GM12878 (cell line): ENCODE measurements at regions not wholly inside any gene's neighbourhood (a gene's known extent, or its start where the extent isn't known, plus 50 kb on each side); places are given as distances from the start of the nearest gene placed in this dataset.

Source experiments
- ATAC-seq: fragments of 200-7000 bp; cut with Tn5 transposase; 3 replicates; pipeline ENCODE4 v1.9.1; 2020; ENCODE audit warnings: mild to moderate bottlenecking, moderate library complexity
- BruUV-seq: library from RNA; stranded (reverse); fragments of 400-500 nt; replicated peaks from 2 replicates; lab custom pipeline; 2021; lab: Mats Ljungman, UMichigan
- CTCF ChIA-PET: fragments of 300-600 bp; sonication (Branson Sonifier 250); formaldehyde crosslinking; extraction: SDS; loops from one replicate; lab custom pipeline; 2021; ENCODE audit warnings: inconsistent platforms; lab: Yijun Ruan, JAX
- POLR2A ChIA-PET: fragments of 350-600 bp; formaldehyde crosslinking; extraction: SDS; loops from one replicate; lab custom pipeline; 2021; ENCODE audit warnings: inconsistent platforms; lab: Charles Lee
- RAD21 ChIA-PET: fragments of 300-600 bp; sonication (Branson Sonifier 250); formaldehyde crosslinking; loops from one replicate; lab custom pipeline; 2023; ENCODE audit warnings: antibody characterized with exemption; ENCODE audit not compliant: unreplicated experiment; lab: Charles Lee
- SMC1A ChIA-PET: fragments of 300-600 bp; sonication (Branson Sonifier 250); formaldehyde crosslinking; loops from one replicate; lab custom pipeline; 2023; ENCODE audit not compliant: unreplicated experiment, uncharacterized antibody; lab: Charles Lee
- DNase-seq: peaks from one replicate; pipeline ENCODE4 v3.0.0-alpha.2; 2011; ENCODE audit warnings: low read depth, low spot score
- FAIRE-seq: peaks from 3 replicates; lab custom pipeline; 2011; peaks lifted over from hg19 to GRCh38; lab: Jason Lieb, UNC
- H2AFZ ChIP-seq: 2 replicates; pipeline ENCODE4 v1.6.0; 2011; ENCODE audit warnings: low read depth, low read length, control low read depth; ENCODE audit not compliant: control insufficient read depth
- H3K27ac ChIP-seq: 2 replicates; pipeline ENCODE4 v1.5.1; 2011; ENCODE audit warnings: control low read depth; ENCODE audit not compliant: control insufficient read depth, insufficient read depth
- H3K27me3 ChIP-seq, 2 experiments: replicated peaks in 1 of 2; 2 replicates each; pipeline versions ENCODE4 v1.6.0 to v1.6.1; 2011; ENCODE audit warnings: low read length in 1 of 2; ENCODE audit not compliant: control insufficient read depth in 2 of 2, insufficient read depth in 2 of 2
- H3K36me3 ChIP-seq, 2 experiments: 2 replicates each; pipeline ENCODE4 v1.5.1; 2011; ENCODE audit warnings: low read length in 1 of 2; ENCODE audit not compliant: control insufficient read depth in 2 of 2, insufficient read depth in 2 of 2
- H3K4me1 ChIP-seq: 2 replicates; pipeline ENCODE4 v1.6.1; 2011; ENCODE audit warnings: mild to moderate bottlenecking, low read length, moderate library complexity, mixed read lengths; ENCODE audit not compliant: control insufficient read depth, insufficient read depth
- H3K4me2 ChIP-seq: 2 replicates; pipeline ENCODE4 v1.6.0; 2011; ENCODE audit warnings: control low read depth; ENCODE audit not compliant: control insufficient read depth, insufficient read depth
- H3K4me3 ChIP-seq: fragments of 200-600 bp; sonication (generic); 2 replicates; pipeline ENCODE4 v1.5.1; 2016
- H3K79me2 ChIP-seq: 2 replicates; pipeline ENCODE4 v1.6.0; 2011; ENCODE audit warnings: low read length; ENCODE audit not compliant: control insufficient read depth, insufficient read depth
- H3K9ac ChIP-seq: 2 replicates; pipeline ENCODE4 v1.8.0; 2011; ENCODE audit warnings: low read length, control low read depth, mixed read lengths; ENCODE audit not compliant: control insufficient read depth, insufficient read depth
- H3K9me3 ChIP-seq: replicated peaks from 3 replicates; pipeline ENCODE4 v1.5.1; 2011; ENCODE audit warnings: mild to moderate bottlenecking, low read length; ENCODE audit not compliant: control insufficient read depth, insufficient read depth
- H4K20me1 ChIP-seq: 2 replicates; pipeline ENCODE4 v1.6.0; 2011; ENCODE audit not compliant: control insufficient read depth, insufficient read depth
- HDAC6 ChIP-seq: fragments of 200-600 bp; sonication (generic); IDR thresholded peaks from one replicate; pipeline ENCODE4 v1.8.0; 2017; ENCODE audit warnings: antibody characterized with exemption; ENCODE audit not compliant: unreplicated experiment
- SKIL ChIP-seq: fragments of 450-650 bp; IDR thresholded peaks from 2 replicates; pipeline ENCODE4 v1.6.1; 2017; ENCODE audit warnings: mild to moderate bottlenecking, low read depth, inconsistent platforms; ENCODE audit not compliant: poor library complexity, severe bottlenecking
- YBX1 ChIP-seq: fragments of 450-650 bp; IDR thresholded peaks from 2 replicates; pipeline ENCODE4 v1.6.1; 2016; ENCODE audit warnings: antibody characterized with exemption
- ZBTB33 ChIP-seq: fragments of 450-650 bp; IDR thresholded peaks from 2 replicates; pipeline ENCODE4 v1.6.1; 2017; ENCODE audit warnings: mild to moderate bottlenecking
- WGBS: methylation state at CpG from one replicate; pipeline ENCODE4 v1.1.6; 2016; ENCODE audit warnings: low lambda C conversion rate; ENCODE audit not compliant: insufficient replicate concordance, insufficient coverage; ENCODE audit errors: missing lambda C conversion rate; 5-methylcytosine and 5-hydroxymethylcytosine counted together
- in situ Hi-C: fragments of 300-500 bp; cut with MboI; formaldehyde crosslinking; loops from 9 replicates; pipeline ENCODE4 v1.14.3; 2018; ENCODE audit warnings: mixed read lengths
- intact Hi-C: fragments of 100-400 bp; cut with micrococcal nuclease; formaldehyde crosslinking; loops from one replicate; pipeline ENCODE4 v1.14.2; 2022; ENCODE audit not compliant: unreplicated experiment

GRCh38 chr1:87179851-87180519 lies 148.7 kb upstream of the LMO4 start:
- FAIRE-seq (no peak), DNase-seq (no peak)
- CTCF ChIA-PET: interaction anchor here (0.6 kb wide), 1 partner anchor 540 kb away, joined by 3 read pairs; no protein-coding TSS in a partner anchor
- Histone ChIP-seq H3K36me3 (no peaks in the 10 kb centered on the region), H3K9me3 (no peaks in the 10 kb centered on the region), H3K27me3 (peaks cover 0 to 2% of the 10 kb centered on the region in 2 experiments; a peak in 1 of 4 replicates), H4K20me1 (no peaks in the 10 kb centered on the region), H2AFZ (no peak overlapping the region), H3K27ac (no peak overlapping the region)
- POLR2A ChIA-PET: no interaction called here
- BruUV-seq: no TSS peak
- WGBS: under 1% methylated on average over 8 of the region's 8 CpGs
- SMC1A ChIA-PET: interaction anchor here (1.0 to 1.2 kb wide), 2 partner anchors 11 to 28 kb away, joined by 3 read pairs; no protein-coding TSS in a partner anchor
- TF ChIP-seq YBX1 (no peak), HDAC6 (no peak), ZBTB33 (no peak), SKIL (no peak)
- TF ChIP-seq, all 136 proteins: peak for 0
- no peak overlapping the region for H3K4me2 ChIP-seq
- RAD21 ChIA-PET: no interaction called here
- ATAC-seq: no peak
- in situ Hi-C loops (no loop called here), intact Hi-C loops (no loop called here)
- no peak overlapping the region for H3K4me3 ChIP-seq
- H3K4me1 ChIP-seq: no peaks in the 10 kb centered on the region
- no peak overlapping the region for H3K9ac ChIP-seq
- H3K79me2 ChIP-seq: no peaks in the 10 kb centered on the region
